Cardiac fibroblast (primary cell): ENCODE measurements at regions not wholly inside any gene's neighbourhood (a gene's known extent, or its start where the extent isn't known, plus 50 kb on each side); places are given as distances from the start of the nearest gene placed in this dataset.

Source experiments
- DNase-seq, 2 donors: peaks; one replicate each; pipeline versions ENCODE4 v3.0.0 to v3.0.0-alpha.2; 2010; ENCODE audit warnings: low read depth in 2 of 2
- H3K4me3 ChIP-seq, 2 donors: replicated peaks in 1 of 2; 1 replicate in 1 of 2; 2 replicates in 1 of 2; pipeline ENCODE4 v1.5.1; 2011; ENCODE audit warnings: low read depth in 2 of 2, low read length in 2 of 2, mild to moderate bottlenecking in 2 of 2, moderate library complexity in 1 of 2
- CTCF ChIP-seq: IDR thresholded peaks from one replicate; pipeline ENCODE4 v1.5.1; 2011; ENCODE audit warnings: low read depth, mild to moderate bottlenecking, low read length, inconsistent platforms

DNA sequence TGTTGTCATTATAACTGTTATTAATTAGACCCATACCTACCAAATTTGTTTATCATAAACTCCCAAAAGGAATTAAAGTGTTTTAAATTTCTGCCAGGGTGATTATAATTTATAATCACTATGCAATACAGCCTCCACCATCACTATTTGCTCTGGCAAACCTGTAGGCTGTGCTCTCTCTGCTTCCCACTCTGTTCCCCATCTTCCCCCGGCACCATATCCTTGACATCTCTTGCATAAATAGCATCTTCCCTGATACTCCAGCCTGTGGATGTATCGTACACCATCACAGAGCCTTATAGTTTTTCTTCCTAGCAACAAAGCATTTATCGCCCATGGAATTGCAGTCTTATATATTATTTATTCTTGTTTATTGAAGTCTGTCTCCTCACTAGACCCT is 181.5 kb upstream of the TSC22D1 start:
- no peak for DNase-seq
- no peak for TF ChIP-seq CTCF
- H3K4me3 ChIP-seq = no peak overlapping the region

GRCh38 chr13:44756276-44756810 is 180.2 kb upstream of the TSC22D1 start:
- no peak for TF ChIP-seq CTCF
- DNase-seq = no peak

DNA sequence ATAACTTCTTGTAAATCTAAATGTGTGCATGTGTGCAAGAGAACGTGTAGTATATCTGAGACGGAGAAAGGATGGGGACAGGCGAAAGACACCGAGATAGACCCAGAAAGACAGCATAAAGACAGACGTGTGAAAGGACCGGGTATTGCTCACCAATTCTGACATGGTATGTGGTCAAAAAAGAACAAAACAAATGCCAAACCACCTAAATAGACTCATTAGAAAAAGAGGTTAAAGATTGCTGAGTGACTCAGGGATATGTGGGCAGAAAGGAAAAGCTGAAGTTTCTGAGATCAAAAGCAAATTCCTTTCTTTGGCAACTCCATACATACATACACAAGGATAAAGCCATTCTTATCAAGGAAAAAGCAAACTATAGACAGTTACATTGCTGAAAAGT is 179.7 kb upstream of the TSC22D1 start:
- no peak for TF ChIP-seq CTCF
- peak; percentile 49 to 66 for DNase-seq
- H3K4me3 ChIP-seq = no peak overlapping the region

More at GRCh38 chr13:44756276-44756810, 180.2 kb upstream of the TSC22D1 start:
- no peak overlapping the region for H3K4me3 ChIP-seq

- no peak overlapping the region for H3K4me3 ChIP-seq
- no peak for DNase-seq
- no peak for TF ChIP-seq CTCF
These were observed 176.0 kb upstream of the TSC22D1 start for GRCh38 chr13:44752164-44752563.

- no peak for DNase-seq
- TF ChIP-seq CTCF = no peak
- no peak overlapping the region for H3K4me3 ChIP-seq
These were observed 174.5 kb upstream of the TSC22D1 start for GRCh38 chr13:44750630-44751029.

GRCh38 chr13:44749906-44750305 is 173.8 kb upstream of the TSC22D1 start:
- no peak for DNase-seq
- H3K4me3 ChIP-seq = no peak overlapping the region
- no peak for TF ChIP-seq CTCF

GRCh38 chr13:44748439-44748838 is 172.3 kb upstream of the TSC22D1 start:
- no peak for TF ChIP-seq CTCF
- no peak overlapping the region for H3K4me3 ChIP-seq
- DNase-seq = no peak
